ENCODE measurements at regions not wholly inside any gene's neighbourhood (a gene's known extent, or its start where the extent isn't known, plus 50 kb on each side); places are given as distances from the start of the nearest gene placed in this dataset.

DNA sequence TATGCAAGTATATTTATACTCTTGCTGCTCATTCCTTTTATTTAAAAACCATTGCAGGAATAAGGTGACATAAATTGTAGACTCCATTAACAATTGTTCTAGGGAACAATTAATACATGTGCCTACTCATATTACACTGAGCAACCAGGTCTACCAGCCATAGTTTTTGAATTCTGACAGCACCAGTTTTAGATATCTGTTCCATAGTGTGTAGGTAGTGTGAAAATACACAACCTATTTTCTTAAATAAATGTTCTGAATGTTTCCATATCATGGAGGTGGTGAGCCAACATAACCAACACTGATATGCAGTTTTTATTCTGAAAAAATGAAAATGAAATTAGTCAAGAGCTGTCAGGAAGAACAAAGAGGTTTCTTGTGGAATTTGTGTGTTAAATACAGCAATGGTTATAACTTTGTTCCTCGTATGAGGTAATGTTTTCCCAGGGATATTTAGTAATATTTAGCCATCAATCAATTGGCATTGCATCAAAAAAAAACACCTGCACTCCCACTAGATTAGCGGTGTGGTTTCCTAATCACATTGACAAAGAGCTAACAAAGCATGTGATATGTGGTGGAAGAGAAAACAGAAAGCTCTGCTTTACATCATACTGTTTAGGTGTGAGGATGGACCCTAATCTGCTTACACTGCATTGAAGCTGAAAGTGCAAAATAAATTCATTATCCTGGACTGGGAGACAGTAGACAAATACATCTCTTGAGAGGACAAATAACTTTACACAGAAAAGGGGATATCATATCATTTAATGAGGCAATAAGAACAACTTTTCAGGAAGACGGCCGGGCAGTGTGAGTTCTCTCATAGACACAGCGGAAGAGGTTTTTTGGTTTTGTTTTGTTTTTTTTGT, 369.5 kb upstream of the THBS1 start (continued):
- TF ChIP-seq ARID2 (CRISPR knock-in tag; IDR thresholded peaks at IDR 0.05; ENCODE audit: borderline replicate concordance) (no peak), SMAD3 (CRISPR knock-in tag; IDR thresholded peaks at IDR 0.05) (0 out of 2 replicates have a peak, but pooled peaks have one; percentile 25), ZNF296 (CRISPR knock-in tag; conservative IDR thresholded peaks at IDR 0.05) (no peak), PHF8 (CRISPR knock-in tag; IDR thresholded peaks at IDR 0.05) (no peak), HNF4G (IDR thresholded peaks at IDR 0.05; ENCODE audit: borderline replicate concordance, low read depth, low read length) (0 out of 2 replicates have a peak, but pooled peaks have one; percentile 16), HNF4G (CRISPR knock-in tag; IDR thresholded peaks at IDR 0.05; ENCODE audit: borderline replicate concordance, low read depth) (no peak), SIN3B (IDR thresholded peaks at IDR 0.05; ENCODE audit: low read length) (no peak), ZSCAN9 (CRISPR knock-in tag; IDR thresholded peaks at IDR 0.05; ENCODE audit: borderline replicate concordance) (peak; percentile 66; the same call in 1 of the 2 replicates), SP4 (CRISPR knock-in tag; IDR thresholded peaks at IDR 0.05) (no peak), ATF1 (CRISPR knock-in tag; IDR thresholded peaks at IDR 0.05) (0 out of 2 replicates have a peak, but pooled peaks have one; percentile 39), BCL6 (CRISPR knock-in tag; IDR thresholded peaks at IDR 0.05) (peak; percentile 88), MZF1 (CRISPR knock-in tag; IDR thresholded peaks at IDR 0.05; ENCODE audit: borderline replicate concordance) (no peak), FOXP1 (IDR thresholded peaks at IDR 0.05) (no peak), FOXP1 (CRISPR knock-in tag; IDR thresholded peaks at IDR 0.05) (peak; percentile 92), SSRP1 (CRISPR knock-in tag; IDR thresholded peaks at IDR 0.05) (peak; percentile 57; the same call in 1 of the 2 replicates), ZNF205 (CRISPR knock-in tag; IDR thresholded peaks at IDR 0.05) (no peak), HNF4A (CRISPR knock-in tag; IDR thresholded peaks at IDR 0.05) (peak; percentile 82), DPF2 (CRISPR knock-in tag; IDR thresholded peaks at IDR 0.05; ENCODE audit: borderline replicate concordance, low read depth) (no peak), TBX2 (CRISPR knock-in tag; IDR thresholded peaks at IDR 0.05; ENCODE audit: borderline replicate concordance) (peak; percentile 98), FOXC1 (CRISPR knock-in tag; IDR thresholded peaks at IDR 0.05; ENCODE audit: borderline replicate concordance) (no peak)
- TF ChIP-seq, protein P1, sequence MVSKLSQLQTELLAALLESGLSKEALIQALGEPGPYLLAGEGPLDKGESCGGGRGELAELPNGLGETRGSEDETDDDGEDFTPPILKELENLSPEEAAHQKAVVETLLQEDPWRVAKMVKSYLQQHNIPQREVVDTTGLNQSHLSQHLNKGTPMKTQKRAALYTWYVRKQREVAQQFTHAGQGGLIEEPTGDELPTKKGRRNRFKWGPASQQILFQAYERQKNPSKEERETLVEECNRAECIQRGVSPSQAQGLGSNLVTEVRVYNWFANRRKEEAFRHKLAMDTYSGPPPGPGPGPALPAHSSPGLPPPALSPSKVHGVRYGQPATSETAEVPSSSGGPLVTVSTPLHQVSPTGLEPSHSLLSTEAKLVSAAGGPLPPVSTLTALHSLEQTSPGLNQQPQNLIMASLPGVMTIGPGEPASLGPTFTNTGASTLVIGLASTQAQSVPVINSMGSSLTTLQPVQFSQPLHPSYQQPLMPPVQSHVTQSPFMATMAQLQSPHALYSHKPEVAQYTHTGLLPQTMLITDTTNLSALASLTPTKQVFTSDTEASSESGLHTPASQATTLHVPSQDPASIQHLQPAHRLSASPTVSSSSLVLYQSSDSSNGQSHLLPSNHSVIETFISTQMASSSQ (IDR thresholded peaks at IDR 0.05; ENCODE audit: low read depth), result peak; percentile 63
- TF ChIP-seq, protein P1 (CRISPR knock-in tag; IDR thresholded peaks at IDR 0.05; ENCODE audit: borderline replicate concordance), result peak; percentile 78; the same call in 1 of the 2 replicates
- TF ChIP-seq, protein P2, sequence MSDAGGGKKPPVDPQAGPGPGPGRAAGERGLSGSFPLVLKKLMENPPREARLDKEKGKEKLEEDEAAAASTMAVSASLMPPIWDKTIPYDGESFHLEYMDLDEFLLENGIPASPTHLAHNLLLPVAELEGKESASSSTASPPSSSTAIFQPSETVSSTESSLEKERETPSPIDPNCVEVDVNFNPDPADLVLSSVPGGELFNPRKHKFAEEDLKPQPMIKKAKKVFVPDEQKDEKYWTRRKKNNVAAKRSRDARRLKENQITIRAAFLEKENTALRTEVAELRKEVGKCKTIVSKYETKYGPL (CRISPR knock-in tag; IDR thresholded peaks at IDR 0.05), result no peak
- TF ChIP-seq, protein P3, sequence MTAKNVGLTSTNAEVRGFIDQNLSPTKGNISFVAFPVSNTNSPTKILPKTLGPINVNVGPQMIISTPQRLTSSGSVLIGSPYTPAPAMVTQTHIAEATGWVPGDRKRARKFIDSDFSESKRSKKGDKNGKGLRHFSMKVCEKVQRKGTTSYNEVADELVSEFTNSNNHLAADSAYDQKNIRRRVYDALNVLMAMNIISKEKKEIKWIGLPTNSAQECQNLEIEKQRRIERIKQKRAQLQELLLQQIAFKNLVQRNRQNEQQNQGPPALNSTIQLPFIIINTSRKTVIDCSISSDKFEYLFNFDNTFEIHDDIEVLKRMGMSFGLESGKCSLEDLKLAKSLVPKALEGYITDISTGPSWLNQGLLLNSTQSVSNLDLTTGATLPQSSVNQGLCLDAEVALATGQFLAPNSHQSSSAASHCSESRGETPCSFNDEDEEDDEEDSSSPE (CRISPR knock-in tag; IDR thresholded peaks at IDR 0.05), result 0 out of 2 replicates have a peak, but pooled peaks have one; percentile 19
- TF ChIP-seq, protein P4, sequence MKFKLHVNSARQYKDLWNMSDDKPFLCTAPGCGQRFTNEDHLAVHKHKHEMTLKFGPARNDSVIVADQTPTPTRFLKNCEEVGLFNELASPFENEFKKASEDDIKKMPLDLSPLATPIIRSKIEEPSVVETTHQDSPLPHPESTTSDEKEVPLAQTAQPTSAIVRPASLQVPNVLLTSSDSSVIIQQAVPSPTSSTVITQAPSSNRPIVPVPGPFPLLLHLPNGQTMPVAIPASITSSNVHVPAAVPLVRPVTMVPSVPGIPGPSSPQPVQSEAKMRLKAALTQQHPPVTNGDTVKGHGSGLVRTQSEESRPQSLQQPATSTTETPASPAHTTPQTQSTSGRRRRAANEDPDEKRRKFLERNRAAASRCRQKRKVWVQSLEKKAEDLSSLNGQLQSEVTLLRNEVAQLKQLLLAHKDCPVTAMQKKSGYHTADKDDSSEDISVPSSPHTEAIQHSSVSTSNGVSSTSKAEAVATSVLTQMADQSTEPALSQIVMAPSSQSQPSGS (CRISPR knock-in tag; IDR thresholded peaks at IDR 0.05), result peak; percentile 98
